Motor neuron (in vitro differentiated cells): ENCODE measurements at regions not wholly inside any gene's neighbourhood (a gene's known extent, or its start where the extent isn't known, plus 50 kb on each side); places are given as distances from the start of the nearest gene placed in this dataset.
"Not testable (repeated sequence)": the region's sequence is repeated elsewhere in the genome, so short reads cannot be mapped to it uniquely, and the experiment has no call there.

Experiments used
- ATAC-seq, 8 experiments: fragments of 200-7000 bp; cut with Tn5 transposase; replicated peaks in 6 of 8; 2 replicates each; pipeline ENCODE4 v1.8.0; 2021; ENCODE audit warnings: mild to moderate bottlenecking in 8 of 8, moderate library complexity in 8 of 8
- H3K27ac ChIP-seq, 2 donors: fragments of 250-450 bp; sonication (Bioruptor Pico); 2 replicates each; pipeline ENCODE4 v1.9.0; 2021; ENCODE audit warnings: antibody characterized with exemption in 2 of 2, mild to moderate bottlenecking in 2 of 2, moderate library complexity in 1 of 2
- H3K4me1 ChIP-seq, 2 donors: fragments of 250-450 bp; sonication (Bioruptor Pico); replicated peaks in 1 of 2; 2 replicates each; pipeline ENCODE4 v1.6.1; 2021; ENCODE audit warnings: antibody characterized with exemption in 2 of 2, mild to moderate bottlenecking in 2 of 2, moderate library complexity in 1 of 2
- H3K4me3 ChIP-seq, 5 donors: fragments of 250-450 bp; sonication (Bioruptor Pico); 2 replicates each; pipeline ENCODE4 v1.9.0; 2021; ENCODE audit warnings: antibody characterized with exemption in 5 of 5, mild to moderate bottlenecking in 5 of 5, moderate library complexity in 4 of 5
- WGBS, 10 experiments: fragments of 450-650 bp; shearing (Covaris generic); methylation state at CpG; one replicate each; pipeline ENCODE4 v1.0.0; 2022; 5-methylcytosine and 5-hydroxymethylcytosine counted together
- in situ Hi-C, 9 experiments: fragments of 400-800 bp; cut with MboI; loops; one replicate each; pipeline ENCODE4 v1.15.0; 2021; ENCODE audit warnings: low sequenced_read_pairs in 9 of 9, low pct_unique_long_range_greater_than_20kb in 2 of 9; ENCODE audit not compliant: unreplicated experiment in 9 of 9

- in situ Hi-C loops, result no loop called here
- 0 to 100% methylated on average over 1 of the region's 1 CpG; no CpG with 5 or more reads in 8 of the 10 experiments for WGBS, 10 experiments
- no peaks in the 10 kb centered on the region for H3K4me1 ChIP-seq
- no peak overlapping the region for H3K27ac ChIP-seq
- H3K4me3 ChIP-seq, result no peak overlapping the region
- ATAC-seq, result peak in 3 of 8 experiments; percentile 12 to 68 (median 44)
Observed at GRCh38 chrY:7720974-7721373, 809.4 kb upstream of the AMELY start.

DNA sequence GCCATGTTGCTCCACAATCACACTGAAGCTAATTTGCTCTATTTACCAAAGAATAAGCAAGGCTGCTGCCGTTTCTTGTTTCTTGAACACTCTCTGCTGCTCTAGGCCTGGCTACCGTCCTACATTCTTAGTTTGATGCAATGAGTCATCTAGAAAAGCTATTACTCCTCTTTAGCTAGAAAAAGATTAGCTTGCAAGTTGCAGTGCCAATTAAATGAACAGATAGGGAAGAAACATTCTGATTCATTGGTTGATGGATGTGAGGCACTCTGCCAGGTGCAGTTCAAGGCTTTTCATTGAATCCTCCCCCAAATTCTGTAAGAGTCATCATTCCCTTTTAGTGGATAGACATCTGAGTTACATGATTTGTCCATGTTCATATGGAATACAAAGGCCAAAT, 807.7 kb upstream of the AMELY start:
- no peak overlapping the region for H3K4me3 ChIP-seq
- no peaks in the 10 kb centered on the region for H3K4me1 ChIP-seq
- no peak overlapping the region for H3K27ac ChIP-seq
- peak in 2 of 8 experiments; percentile 28 to 30 for ATAC-seq
- in situ Hi-C loops, result no loop called here
- WGBS, 10 experiments, result 75% methylated on average over 2 of the region's 2 CpGs; no CpG with 5 or more reads in 9 of the 10 experiments

DNA sequence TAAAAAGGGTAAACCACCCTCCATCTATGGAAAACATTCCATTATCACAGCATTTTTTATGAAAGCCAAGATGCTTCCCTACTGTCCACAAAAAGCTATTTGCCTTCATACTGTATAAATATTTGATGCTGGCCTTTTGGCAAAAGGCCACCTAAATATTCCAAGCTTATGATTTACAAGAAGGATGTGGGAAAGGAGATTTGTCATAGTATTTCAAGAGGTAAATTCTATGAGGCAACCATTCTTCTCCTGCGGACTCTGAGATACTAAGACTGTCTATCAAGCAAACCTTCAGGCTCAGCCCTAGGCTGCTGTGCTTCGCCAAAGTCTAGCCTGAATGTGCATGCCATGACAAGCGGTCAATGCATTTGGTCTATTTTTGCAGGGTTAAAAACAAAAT, 807.1 kb upstream of the AMELY start:
- no peak for ATAC-seq
- in situ Hi-C loops, result no loop called here
- H3K4me1 ChIP-seq, result no peaks in the 10 kb centered on the region
- H3K4me3 ChIP-seq, result no peak overlapping the region
- 100% methylated on average over 1 of the region's 3 CpGs; no CpG with 5 or more reads in 9 of the 10 experiments for WGBS, 10 experiments
- no peak overlapping the region for H3K27ac ChIP-seq

DNA sequence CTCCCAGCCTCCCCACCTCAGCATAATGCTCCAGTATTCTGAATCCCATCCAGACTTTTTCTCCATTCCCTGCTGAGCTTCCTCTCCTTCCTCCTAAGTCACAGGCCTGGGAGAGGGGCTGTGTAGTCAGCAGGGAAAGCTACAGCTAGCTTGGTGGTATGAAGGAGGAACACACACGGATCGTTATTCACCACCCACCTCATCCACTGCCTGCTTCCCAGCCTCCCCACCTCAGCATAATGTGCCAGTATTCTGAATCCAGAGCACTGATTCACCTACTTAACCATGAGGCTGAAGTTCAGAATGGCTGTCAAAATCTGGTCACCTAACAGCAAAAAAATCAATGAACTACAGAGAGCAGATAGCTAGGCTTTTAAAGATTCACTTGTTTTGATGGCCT, 806.6 kb upstream of the AMELY start:
- H3K27ac ChIP-seq, result no peak overlapping the region
- no peak overlapping the region for H3K4me3 ChIP-seq
- H3K4me1 ChIP-seq, result no peaks in the 10 kb centered on the region
- ATAC-seq, result no peak
- in situ Hi-C loops, result no loop called here
- WGBS, 10 experiments, result no CpG with 5 or more reads among the region's 2 CpGs

DNA sequence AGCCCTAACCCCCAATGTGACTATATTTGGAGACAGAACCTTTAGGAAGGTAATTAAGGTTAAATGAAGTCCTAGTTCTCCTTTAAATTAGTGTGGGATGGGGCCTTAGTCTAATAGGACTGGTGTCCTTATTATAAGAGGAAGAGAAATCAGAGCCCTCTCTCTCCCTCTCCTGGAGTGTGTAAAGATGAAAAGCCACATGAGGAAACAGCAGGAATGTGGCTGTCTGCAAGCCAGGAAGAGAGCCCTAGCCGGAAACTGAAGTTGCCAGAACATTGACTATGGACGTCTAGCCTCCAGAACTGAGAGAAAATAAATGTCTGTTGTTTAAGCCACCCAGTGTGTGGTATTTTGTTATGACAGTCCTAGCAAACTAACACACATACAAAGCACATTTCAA, 802.9 kb upstream of the AMELY start:
- in situ Hi-C loops, result no loop called here
- no peaks in the 10 kb centered on the region for H3K4me1 ChIP-seq
- WGBS, 10 experiments, result 40 to 82% methylated on average over 1 to 2 of the region's 2 CpGs; no CpG with 5 or more reads in 8 of the 10 experiments

DNA sequence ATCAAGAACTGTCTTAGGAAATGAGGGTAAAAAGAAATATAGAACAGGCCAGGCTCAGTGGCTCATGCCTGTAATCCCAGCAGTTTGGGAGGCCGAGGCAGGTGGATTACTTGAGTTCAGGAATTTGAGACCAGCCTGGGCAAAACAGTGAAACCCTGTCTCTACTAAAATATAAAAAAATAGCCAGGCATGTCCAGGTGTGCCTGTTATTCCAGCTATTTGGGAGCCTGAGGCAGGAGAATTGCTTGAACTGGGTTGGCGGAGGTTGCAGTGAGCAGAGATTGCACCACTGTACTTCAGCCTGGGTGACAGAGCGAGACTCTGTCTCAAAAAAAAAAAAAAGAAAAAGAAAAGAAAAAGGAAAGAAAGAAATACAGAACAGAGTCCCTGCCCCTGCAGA, 802.2 kb upstream of the AMELY start:
- 80 to 100% methylated on average over 2 of the region's 3 CpGs; no CpG with 5 or more reads in 8 of the 10 experiments for WGBS, 10 experiments
- H3K4me3 ChIP-seq, ATAC-seq, H3K27ac ChIP-seq, in situ Hi-C loops, H3K4me1 ChIP-seq: not testable (repeated sequence)

More for the DNA sequence above, 802.9 kb upstream of the AMELY start:
- ATAC-seq, result no peak
- Histone ChIP-seq H3K4me3 (no peak overlapping the region), H3K27ac (no peak overlapping the region)

- no peak overlapping the region for H3K4me3 ChIP-seq
- no peaks in the 10 kb centered on the region for H3K4me1 ChIP-seq
- no peak for ATAC-seq
- in situ Hi-C loops, result no loop called here
- H3K27ac ChIP-seq, result no peak overlapping the region
- whole genome bisulfite sequencing, 10 experiments, result 40 to 94% methylated on average over 1 to 3 of the region's 3 CpGs; no CpG with 5 or more reads in 8 of the 10 experiments
Observed at GRCh38 chrY:7712289-7712688, 800.7 kb upstream of the AMELY start.

- ATAC-seq, result no peak
- 91 to 100% methylated on average over 2 to 4 of the region's 5 CpGs; no CpG with 5 or more reads in 8 of the 10 experiments for WGBS, 10 experiments
- in situ Hi-C loops, result no loop called here
- H3K27ac ChIP-seq, result no peak overlapping the region
- no peaks in the 10 kb centered on the region for H3K4me1 ChIP-seq
- no peak overlapping the region for H3K4me3 ChIP-seq
Observed at GRCh38 chrY:7703578-7704140, 792.1 kb upstream of the AMELY start.

- H3K27ac ChIP-seq, result no peak overlapping the region
- H3K4me1 ChIP-seq, result no peaks in the 10 kb centered on the region
- ATAC-seq, result no peak
- H3K4me3 ChIP-seq, result no peak overlapping the region
- in situ Hi-C loops, result no loop called here
Observed at GRCh38 chrY:7702481-7702880, 790.9 kb upstream of the AMELY start.

DNA sequence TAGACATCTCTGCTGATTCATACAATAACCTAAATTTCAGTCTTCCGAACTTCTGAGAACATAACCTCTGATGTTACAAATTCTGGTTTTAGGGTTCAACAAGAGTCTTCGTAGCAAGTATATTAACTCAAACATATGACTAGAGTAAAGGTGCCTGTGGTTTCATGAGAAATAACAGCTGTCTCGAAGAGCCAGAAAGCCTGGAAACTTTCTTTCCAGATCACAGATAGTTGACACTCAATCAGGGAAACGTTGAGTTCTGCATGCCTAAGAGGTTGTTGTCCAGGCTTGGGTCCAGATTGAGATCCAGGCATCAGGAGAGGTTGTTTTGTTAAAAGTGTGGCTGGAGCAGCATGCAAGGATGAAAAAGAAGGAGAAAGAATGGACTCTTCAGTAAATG, 790.1 kb upstream of the AMELY start:
- no peak for ATAC-seq

GRCh38 chrY:7697506-7697905, 786.0 kb upstream of the AMELY start:
- no CpG with 5 or more reads among the region's 1 CpG for WGBS, 10 experiments
- in situ Hi-C loops, result no loop called here
- no peak for ATAC-seq
- Histone ChIP-seq H3K4me3 (no peak overlapping the region), H3K27ac (no peak overlapping the region), H3K4me1 (no peaks in the 10 kb centered on the region)

More for the DNA sequence above, 790.1 kb upstream of the AMELY start:
- in situ Hi-C loops, result no loop called here
- no peaks in the 10 kb centered on the region for H3K4me1 ChIP-seq
- H3K4me3 ChIP-seq, result no peak overlapping the region
- no peak overlapping the region for H3K27ac ChIP-seq
- WGBS, 10 experiments, result 33 to 100% (median 67%) methylated on average over 1 to 4 of the region's 4 CpGs; no CpG with 5 or more reads in 6 of the 10 experiments

- Histone ChIP-seq H3K27ac (no peak overlapping the region), H3K4me1 (no peaks in the 10 kb centered on the region), H3K4me3 (no peak overlapping the region)
- ATAC-seq, result no peak
- in situ Hi-C loops, result no loop called here
- WGBS, 10 experiments, result 80% methylated on average over 1 of the region's 1 CpG; no CpG with 5 or more reads in 9 of the 10 experiments
Observed at GRCh38 chrY:7692701-7693100, 781.1 kb upstream of the AMELY start.

DNA sequence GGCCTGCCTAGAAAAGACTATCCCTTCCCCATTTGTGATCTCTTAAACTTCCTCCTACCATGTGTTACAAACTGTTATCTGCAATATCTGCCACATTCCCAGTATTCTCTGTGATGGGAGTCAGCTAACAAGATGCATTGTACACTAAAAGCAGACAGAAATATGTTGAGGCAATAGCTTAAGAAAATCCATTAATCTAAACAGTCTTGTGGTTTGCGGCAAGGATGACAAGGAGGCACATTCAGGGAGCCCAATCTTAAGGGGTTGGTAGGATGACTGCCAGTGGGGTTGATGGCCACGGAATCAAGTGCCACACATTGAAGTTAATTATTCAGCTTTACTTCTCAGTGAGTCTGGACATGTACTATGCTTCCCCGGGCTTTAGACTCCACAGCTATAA, 775.5 kb upstream of the AMELY start:
- in situ Hi-C loops, result no loop called here
- ATAC-seq, result no peak
- H3K27ac ChIP-seq, result no peak overlapping the region
- no peaks in the 10 kb centered on the region for H3K4me1 ChIP-seq
- H3K4me3 ChIP-seq, result no peak overlapping the region
- 100% methylated on average over 1 of the region's 3 CpGs; no CpG with 5 or more reads in 9 of the 10 experiments for WGBS, 10 experiments

- Histone ChIP-seq H3K4me1 (no peaks in the 10 kb centered on the region), H3K27ac (no peak overlapping the region), H3K4me3 (no peak overlapping the region)
- in situ Hi-C loops, result no loop called here
- ATAC-seq, result no peak
- WGBS, 10 experiments, result 40 to 100% (median 90%) methylated on average over 1 to 2 of the region's 2 CpGs; no CpG with 5 or more reads in 5 of the 10 experiments
Observed at GRCh38 chrY:7684546-7684945, 773.0 kb upstream of the AMELY start.
